ENCODE measurements at regions not wholly inside any gene's neighbourhood (a gene's known extent, or its start where the extent isn't known, plus 50 kb on each side); places are given as distances from the start of the nearest gene placed in this dataset.
A peak's percentile ranks its signal among the peaks of the same experiment; 100 is the strongest.

DNA sequence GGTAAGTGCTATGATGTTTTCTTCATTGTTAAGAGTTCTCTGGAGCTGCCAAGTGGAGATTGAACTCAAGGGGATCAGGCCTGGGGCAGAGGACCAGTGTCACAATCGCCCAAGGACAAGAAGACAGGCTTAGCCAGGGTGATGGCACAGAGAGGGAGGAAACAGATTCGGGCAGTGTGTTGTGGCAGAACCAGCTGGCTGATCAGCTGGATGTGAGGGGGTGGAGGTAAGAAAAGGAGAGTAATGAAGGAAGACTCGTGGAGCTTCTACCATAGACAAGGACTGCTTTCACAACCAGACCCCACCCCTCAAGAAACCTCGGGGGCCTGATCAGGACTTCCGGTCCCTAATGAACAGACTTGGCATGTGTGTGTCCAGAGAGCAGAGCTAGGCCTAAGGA lies 60.9 kb upstream of the LINGO1 start (continued):
- TF ChIP-seq, protein P1, sequence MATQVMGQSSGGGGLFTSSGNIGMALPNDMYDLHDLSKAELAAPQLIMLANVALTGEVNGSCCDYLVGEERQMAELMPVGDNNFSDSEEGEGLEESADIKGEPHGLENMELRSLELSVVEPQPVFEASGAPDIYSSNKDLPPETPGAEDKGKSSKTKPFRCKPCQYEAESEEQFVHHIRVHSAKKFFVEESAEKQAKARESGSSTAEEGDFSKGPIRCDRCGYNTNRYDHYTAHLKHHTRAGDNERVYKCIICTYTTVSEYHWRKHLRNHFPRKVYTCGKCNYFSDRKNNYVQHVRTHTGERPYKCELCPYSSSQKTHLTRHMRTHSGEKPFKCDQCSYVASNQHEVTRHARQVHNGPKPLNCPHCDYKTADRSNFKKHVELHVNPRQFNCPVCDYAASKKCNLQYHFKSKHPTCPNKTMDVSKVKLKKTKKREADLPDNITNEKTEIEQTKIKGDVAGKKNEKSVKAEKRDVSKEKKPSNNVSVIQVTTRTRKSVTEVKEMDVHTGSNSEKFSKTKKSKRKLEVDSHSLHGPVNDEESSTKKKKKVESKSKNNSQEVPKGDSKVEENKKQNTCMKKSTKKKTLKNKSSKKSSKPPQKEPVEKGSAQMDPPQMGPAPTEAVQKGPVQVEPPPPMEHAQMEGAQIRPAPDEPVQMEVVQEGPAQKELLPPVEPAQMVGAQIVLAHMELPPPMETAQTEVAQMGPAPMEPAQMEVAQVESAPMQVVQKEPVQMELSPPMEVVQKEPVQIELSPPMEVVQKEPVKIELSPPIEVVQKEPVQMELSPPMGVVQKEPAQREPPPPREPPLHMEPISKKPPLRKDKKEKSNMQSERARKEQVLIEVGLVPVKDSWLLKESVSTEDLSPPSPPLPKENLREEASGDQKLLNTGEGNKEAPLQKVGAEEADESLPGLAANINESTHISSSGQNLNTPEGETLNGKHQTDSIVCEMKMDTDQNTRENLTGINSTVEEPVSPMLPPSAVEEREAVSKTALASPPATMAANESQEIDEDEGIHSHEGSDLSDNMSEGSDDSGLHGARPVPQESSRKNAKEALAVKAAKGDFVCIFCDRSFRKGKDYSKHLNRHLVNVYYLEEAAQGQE (tag by site-specific recombination; IDR thresholded peaks at IDR 0.05) = no peak
- no peak for TF ChIP-seq ZNF239 (tag by site-specific recombination; IDR thresholded peaks at IDR 0.05)
- TF ChIP-seq, protein P2, sequence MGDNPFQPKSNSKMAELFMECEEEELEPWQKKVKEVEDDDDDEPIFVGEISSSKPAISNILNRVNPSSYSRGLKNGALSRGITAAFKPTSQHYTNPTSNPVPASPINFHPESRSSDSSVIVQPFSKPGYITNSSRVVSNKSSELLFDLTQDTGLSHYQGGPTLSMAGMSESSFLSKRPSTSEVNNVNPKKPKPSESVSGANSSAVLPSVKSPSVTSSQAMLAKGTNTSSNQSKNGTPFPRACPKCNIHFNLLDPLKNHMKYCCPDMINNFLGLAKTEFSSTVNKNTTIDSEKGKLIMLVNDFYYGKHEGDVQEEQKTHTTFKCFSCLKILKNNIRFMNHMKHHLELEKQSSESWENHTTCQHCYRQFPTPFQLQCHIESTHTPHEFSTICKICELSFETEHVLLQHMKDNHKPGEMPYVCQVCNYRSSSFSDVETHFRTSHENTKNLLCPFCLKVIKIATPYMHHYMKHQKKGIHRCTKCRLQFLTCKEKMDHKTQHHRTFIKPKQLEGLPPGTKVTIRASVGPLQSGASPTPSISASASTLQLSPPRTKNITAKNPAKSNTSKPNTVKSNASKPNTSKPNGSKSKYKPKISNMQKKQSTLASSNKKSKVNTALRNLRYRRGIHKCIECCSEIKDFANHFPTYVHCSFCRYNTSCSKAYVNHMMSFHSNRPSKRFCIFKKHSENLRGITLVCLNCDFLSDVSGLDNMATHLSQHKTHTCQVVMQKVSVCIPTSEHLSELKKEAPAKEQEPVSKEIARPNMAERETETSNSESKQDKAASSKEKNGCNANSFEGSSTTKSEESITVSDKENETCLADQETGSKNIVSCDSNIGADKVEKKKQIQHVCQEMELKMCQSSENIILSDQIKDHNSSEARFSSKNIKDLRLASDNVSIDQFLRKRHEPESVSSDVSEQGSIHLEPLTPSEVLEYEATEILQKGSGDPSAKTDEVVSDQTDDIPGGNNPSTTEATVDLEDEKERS (tag by site-specific recombination; IDR thresholded peaks at IDR 0.05) = no peak
- TF ChIP-seq ZNF670 (tag by site-specific recombination; IDR thresholded peaks at IDR 0.05; ENCODE audit: low read depth) = no peak
- TF ChIP-seq ZNF645 (tag by site-specific recombination; IDR thresholded peaks at IDR 0.05) = no peak
- no peak for TF ChIP-seq ZNF426 (tag by site-specific recombination; IDR thresholded peaks at IDR 0.05)
- no peak for TF ChIP-seq ZNF394 (tag by site-specific recombination; IDR thresholded peaks at IDR 0.05; ENCODE audit: borderline replicate concordance)
- TF ChIP-seq ZNF155 (tag by site-specific recombination; IDR thresholded peaks at IDR 0.05) = no peak
- no peak for TF ChIP-seq ZSCAN30 (tag by site-specific recombination; IDR thresholded peaks at IDR 0.05)
- TF ChIP-seq, protein P3, sequence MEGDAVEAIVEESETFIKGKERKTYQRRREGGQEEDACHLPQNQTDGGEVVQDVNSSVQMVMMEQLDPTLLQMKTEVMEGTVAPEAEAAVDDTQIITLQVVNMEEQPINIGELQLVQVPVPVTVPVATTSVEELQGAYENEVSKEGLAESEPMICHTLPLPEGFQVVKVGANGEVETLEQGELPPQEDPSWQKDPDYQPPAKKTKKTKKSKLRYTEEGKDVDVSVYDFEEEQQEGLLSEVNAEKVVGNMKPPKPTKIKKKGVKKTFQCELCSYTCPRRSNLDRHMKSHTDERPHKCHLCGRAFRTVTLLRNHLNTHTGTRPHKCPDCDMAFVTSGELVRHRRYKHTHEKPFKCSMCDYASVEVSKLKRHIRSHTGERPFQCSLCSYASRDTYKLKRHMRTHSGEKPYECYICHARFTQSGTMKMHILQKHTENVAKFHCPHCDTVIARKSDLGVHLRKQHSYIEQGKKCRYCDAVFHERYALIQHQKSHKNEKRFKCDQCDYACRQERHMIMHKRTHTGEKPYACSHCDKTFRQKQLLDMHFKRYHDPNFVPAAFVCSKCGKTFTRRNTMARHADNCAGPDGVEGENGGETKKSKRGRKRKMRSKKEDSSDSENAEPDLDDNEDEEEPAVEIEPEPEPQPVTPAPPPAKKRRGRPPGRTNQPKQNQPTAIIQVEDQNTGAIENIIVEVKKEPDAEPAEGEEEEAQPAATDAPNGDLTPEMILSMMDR (tag by site-specific recombination; IDR thresholded peaks at IDR 0.05) = no peak
- TF ChIP-seq REPIN1 (tag by site-specific recombination; IDR thresholded peaks at IDR 0.05; ENCODE audit: low read depth) = no peak

DNA sequence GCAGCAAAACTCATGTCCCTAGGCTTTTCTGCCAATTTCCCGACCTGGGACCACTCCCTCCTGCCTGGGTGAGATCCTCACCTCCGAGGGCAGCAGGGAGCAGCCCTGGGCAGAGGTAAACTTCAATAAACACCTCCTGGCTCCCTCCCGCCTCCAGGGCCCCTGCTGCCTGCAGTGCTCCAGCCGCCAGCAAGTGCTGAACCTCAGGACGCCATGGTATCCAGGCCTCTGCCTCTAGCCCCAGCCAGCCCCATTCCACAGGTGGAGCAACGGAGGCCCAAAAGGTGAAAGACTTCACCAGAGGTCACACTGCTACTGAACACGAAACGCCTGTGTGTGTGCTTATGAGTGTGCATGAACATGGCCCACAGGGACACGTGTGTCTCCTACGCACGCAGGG lies 59.9 kb upstream of the LINGO1 start:
- TF ChIP-seq, protein P4, sequence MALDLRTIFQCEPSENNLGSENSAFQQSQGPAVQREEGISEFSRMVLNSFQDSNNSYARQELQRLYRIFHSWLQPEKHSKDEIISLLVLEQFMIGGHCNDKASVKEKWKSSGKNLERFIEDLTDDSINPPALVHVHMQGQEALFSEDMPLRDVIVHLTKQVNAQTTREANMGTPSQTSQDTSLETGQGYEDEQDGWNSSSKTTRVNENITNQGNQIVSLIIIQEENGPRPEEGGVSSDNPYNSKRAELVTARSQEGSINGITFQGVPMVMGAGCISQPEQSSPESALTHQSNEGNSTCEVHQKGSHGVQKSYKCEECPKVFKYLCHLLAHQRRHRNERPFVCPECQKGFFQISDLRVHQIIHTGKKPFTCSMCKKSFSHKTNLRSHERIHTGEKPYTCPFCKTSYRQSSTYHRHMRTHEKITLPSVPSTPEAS (tag by site-specific recombination; IDR thresholded peaks at IDR 0.05) = 0 out of 2 replicates have a peak, but pooled peaks have one; percentile 62
- TF ChIP-seq ZNF514 (tag by site-specific recombination; IDR thresholded peaks at IDR 0.05) (no peak), SCRT2 (tag by site-specific recombination; IDR thresholded peaks at IDR 0.05) (peak; percentile 58; the same call in 1 of the 2 replicates)
- TF ChIP-seq, protein P1 (tag by site-specific recombination; IDR thresholded peaks at IDR 0.05) = no peak
- POLR2A ChIA-PET = no interaction called here
- no peak overlapping the region for H3K4me3 ChIP-seq (ENCODE audit: low read depth, low read length)
- CTCF ChIA-PET = interaction anchor here (0.7 kb wide), 1 partner anchor 59 kb away, joined by 3 read pairs; no protein-coding TSS in a partner anchor
- H3K4me1 ChIP-seq (ENCODE audit: control insufficient read depth, insufficient read depth, low read length) = no peaks in the 10 kb centered on the region
- no peak overlapping the region for H3K27ac ChIP-seq (ENCODE audit: extremely low read depth, low read depth, low read length)
- H3K36me3 ChIP-seq (ENCODE audit: control insufficient read depth in 2 of 2, insufficient read depth in 1 of 2, low read length in 2 of 2) = no peaks in the 10 kb centered on the region
- no peaks in the 10 kb centered on the region for H3K9me3 ChIP-seq (ENCODE audit: control insufficient read depth, insufficient read depth, low read depth, low read length)

Data from HEK293 (cell line).